NCI-H187 treated with DMSO at 0.1 percent for 48 hours (cell line): ENCODE measurements at regions not wholly inside any gene's neighbourhood (a gene's known extent, or its start where the extent isn't known, plus 50 kb on each side); places are given as distances from the start of the nearest gene placed in this dataset.
"Not testable (repeated sequence)": the region's sequence is repeated elsewhere in the genome, so short reads cannot be mapped to it uniquely, and the experiment has no call there.

Source experiments
- DNase-seq: peaks from one replicate; lab custom pipeline; 2025; lab: John Stamatoyannopoulos, UW

DNA sequence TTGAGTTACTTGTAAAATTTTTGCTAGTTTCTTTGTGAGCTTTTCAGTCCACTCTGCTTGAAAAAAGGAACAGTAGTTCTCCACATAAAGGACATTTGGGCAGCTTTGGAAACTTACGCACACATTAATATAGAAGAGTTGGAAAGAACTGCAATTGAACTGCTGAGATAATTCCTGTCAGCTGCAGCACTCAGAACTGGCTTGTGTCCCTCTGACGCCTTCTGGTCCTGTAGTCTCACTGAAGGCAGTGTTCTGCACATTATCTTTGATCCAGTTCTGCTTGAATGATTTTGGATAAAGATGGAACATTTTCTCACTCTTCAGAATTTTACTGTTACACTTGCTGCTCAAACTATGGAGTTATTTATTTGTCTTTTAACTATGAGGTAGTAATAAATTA lies 901.9 kb downstream of the OTOL1 start:
- no peak for DNase-seq

DNA sequence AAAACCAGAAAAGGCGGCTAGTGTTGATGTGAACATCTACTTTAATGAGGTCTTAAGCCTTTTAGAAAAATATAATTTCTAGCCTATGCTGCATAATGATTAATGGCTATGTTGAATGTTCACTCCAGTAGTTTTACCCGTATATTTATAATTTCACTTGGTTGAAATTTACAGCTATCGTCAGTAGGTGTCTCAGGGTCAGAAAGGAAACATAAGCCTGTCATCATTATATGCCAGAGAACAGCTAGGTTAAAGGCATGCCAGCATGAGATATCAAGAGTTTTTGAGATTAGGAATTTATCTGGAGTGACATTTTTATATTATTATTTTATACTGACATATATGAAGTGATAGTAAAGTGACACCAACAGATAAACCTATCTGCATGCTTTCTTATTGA lies 904.1 kb downstream of the OTOL1 start:
- no peak for DNase-seq

DNA sequence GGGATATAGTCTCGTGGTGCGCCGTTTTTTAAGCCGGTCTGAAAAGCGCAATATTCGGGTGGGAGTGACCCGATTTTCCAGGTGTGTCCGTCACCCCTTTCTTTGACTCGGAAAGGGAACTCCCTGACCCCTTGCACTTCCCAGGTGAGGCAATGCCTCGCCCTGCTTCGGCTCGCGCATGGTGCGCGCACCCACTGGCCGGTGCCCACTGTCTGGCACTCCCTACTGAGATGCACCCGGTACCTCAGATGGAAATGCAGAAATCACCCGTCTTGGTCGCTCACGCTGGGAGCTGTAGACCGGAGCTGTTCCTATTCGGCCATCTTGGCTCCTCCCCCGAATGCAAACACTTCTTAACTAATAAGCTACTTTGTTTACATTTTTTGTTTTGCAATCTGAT lies 914.9 kb downstream of the OTOL1 start:
- not testable (repeated sequence) for DNase-seq

DNA sequence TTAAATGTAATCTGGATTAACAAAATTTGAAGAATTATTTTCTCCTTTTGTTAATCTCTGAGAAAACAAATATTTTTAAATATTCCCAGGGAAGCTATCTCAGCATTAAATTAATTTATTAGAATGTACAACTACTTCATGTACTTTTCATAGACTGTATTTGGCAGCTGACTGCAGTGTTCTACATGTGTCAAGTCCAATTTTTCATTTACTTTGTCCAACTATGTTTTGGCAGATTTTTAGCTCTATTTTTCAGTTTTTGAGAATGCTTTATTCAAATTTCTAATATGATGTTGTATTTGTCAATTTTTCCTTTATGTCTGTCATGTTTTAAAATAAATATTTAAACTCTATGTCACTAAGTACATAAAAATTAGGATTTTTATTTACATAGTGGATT lies 925.1 kb downstream of the OTOL1 start:
- no peak for DNase-seq

DNA sequence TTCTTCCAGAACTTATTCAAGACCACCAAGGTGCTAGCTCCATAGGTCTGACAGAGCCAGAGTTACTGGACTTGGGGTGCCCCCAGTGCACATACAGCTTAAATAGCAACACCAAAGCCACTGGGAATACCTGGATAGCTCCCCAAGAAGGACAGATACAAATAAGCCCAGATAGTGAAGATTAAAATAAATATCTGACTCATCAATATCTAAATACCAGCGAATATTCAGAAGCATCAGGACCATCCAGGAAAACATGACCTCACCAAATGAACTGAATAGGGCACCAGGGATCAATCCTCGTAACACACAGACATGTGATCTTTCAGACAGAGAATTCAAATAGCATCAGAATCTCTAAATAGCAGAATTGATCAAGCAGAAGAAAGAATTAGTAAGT lies 931.6 kb downstream of the OTOL1 start:
- no peak for DNase-seq

DNA sequence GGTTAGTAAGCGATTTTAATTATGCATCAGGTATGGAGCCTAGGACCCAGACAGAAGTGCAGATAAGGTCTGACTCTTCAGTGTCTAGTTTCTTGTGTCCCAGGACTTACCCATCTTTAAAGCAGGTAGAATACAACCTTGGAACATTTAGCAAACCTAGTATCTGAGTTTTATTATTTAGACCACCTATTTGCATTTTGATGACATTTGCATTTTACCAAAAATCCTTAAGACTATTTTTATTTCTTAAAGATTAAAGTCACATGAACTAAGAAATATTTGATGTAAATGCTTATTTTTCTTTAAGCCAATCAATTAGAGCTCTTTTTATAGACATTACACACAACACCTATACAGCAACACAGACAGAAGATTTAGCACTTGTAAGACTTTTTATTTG lies 939.1 kb downstream of the OTOL1 start:
- DNase-seq = no peak

DNA sequence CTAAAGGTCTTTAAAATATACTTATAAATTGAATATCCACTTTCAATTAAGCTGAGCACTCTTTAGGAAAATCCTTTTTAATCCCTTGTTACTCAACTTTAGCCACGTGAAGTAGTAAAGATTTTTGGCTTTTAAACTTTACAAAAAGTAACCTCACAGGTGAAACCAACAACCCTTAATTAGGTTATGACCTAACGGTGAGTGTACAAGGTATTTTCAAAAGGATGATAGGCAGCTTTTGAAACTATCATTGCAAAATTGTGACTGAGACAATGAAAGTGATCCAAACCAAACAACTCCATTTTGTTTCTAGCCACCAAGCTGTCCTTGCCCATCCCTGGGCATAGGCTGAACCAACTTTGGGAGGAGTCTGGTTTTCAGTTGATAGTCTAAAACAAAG lies 940.2 kb downstream of the OTOL1 start:
- no peak for DNase-seq

DNA sequence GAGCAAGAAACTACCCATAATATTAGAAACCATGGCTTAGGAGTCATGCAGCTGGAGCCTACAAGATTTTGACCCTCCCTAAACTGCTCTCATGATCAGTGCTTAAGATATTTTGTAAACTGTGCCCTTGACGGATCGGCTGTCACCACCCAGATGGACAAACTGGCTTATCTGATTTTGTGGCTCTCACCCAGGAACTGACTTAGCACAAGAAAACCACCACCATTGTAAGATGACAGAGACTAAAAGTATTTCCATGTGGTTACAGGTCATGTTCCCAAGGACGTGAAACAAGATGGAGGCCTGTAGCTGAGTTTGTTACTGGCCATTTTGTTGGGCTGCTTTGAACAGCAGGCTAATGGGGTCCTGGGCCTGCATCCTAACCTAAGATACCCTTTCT lies 940.9 kb downstream of the OTOL1 start:
- DNase-seq = no peak

DNA sequence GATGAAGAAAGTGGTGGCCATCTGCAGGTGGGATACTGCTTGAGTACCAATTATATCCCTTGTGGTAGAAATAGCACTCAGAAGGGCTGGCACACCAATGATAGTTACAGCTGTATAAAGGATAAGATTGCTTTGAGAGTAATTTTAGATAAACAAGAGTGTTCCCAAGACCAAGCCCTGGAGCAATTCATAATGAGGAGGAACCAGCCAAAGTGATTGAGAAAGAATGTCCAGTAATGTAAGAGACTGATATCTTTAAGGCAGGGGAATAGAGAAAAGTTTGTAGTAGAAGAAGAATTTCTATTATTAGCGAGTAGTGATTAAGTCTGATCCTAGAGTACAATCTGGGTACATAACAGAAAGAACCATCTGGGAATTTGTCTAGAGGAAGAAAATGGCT lies 945.1 kb downstream of the OTOL1 start:
- DNase-seq = no peak

DNA sequence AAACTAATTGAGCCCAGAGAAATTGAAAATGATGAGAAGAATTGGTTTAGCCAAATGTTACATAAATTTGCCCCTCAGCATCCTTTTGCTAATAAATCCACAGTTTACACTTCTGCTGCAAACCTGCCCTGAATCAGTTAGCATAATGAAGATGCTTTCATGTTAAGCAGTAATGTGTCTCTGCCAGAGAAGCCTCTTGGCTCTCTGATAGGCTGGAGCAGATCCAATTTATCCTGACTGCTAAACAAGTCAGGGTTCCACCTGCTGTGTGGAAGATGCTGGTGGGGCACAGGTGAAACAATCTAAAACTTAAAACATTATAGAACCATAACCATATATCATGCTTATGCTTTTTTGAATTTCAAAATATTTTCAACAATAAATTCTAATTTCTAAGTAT lies 946.8 kb downstream of the OTOL1 start:
- no peak for DNase-seq

DNA sequence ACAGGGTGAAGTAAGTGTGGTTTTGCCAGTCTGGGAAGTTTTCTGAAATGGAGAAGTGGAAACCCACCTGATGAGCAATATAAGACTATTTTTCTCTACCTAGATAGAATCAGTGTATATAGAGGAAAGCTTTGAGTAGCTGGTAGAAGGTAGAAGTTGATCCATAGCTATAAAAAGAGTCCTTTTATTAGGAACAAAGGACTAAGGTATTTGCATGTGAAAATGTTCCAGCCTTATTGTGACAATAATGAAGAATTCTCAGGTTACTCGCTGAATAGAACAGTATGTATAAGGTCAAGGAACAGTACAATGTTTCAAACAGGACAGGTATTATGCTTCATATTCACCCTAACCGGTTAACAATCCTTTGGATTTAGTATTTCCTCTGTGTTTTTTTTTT lies 972.2 kb downstream of the OTOL1 start:
- no peak for DNase-seq

DNA sequence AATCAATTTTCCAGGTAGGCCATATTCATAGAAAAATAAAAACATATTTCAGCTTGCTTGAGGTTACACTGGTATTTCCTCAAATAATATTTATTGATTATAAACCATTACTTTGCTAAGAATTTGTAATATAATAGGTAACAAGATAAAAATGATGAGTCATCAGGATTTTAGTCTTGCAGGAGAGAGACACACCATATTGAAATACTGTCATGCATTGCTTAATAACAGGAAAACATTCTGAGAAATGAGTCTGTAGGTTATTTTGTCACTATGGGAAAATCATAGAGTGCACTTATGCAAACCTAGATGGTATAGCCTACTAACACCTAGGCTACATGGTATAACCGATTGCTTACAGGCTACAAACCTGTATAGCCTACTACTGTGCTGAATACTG lies 990.5 kb downstream of the OTOL1 start:
- DNase-seq = no peak

DNA sequence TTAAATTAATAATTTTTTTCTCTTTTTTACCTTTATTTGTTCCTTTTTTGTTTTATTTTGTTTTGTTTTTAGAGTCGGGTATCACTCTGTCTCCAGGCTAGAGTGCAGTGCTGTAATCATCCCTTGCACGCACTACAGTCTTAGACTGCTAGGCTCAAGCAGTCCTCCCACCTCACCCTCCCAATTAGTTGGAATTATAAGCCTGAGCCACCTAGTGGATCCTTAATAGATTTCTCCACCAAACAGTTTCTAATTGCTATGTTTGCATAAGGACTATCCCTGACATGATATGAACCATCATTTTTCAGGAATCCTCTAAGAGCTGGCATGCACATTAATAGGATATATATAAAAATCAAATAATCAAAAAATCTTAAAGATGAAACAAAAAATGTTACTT lies 993.2 kb downstream of the OTOL1 start:
- no peak for DNase-seq

DNA sequence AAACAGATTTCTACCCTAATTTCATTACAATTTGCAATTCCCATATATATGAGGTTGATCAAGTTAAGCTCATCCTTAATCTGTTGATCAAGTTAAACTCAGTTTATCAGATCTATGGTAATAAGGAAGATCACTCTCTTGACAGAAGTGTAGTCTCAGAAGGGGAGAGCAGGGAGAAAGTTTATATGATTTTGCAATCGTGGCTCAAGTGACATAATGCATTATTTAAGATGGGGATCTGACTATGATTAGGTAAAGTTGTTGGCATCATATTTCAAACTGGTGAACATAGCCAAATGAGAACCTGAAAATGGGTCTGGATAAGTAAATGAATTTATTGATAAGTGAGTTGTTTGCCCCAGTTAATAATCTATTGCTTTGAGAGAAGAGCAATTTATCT lies 995.3 kb downstream of the OTOL1 start:
- no peak for DNase-seq

DNA sequence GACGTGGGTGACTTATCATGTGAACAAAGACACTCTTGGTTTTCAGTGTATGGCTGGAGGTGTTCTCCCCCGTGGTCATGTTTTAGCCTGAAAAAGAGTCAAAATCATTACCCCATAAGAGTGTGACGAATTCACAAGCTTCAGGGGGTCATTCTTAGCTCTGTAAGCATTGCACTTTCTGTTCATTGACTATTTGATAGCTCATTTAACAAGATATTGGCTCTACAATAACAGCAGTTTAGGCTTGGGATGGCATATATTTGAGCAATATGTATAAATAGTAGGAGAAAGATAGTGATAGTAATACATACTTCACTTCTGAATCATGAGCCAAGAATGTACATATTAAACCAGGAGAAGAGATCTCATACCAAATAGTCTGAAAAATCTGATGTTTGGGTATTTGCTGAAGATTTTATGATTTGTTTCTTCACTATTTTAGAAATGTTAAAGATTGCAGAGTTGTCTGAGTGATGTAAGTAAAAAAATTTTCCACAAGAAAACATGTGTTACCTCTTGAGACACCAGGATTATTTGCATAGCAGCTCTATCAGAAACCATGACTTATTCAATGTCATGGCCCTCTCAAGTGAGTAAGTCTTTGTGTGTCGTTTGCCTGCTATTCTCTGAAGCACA lies 996.0 kb downstream of the OTOL1 start:
- no peak for DNase-seq

DNA sequence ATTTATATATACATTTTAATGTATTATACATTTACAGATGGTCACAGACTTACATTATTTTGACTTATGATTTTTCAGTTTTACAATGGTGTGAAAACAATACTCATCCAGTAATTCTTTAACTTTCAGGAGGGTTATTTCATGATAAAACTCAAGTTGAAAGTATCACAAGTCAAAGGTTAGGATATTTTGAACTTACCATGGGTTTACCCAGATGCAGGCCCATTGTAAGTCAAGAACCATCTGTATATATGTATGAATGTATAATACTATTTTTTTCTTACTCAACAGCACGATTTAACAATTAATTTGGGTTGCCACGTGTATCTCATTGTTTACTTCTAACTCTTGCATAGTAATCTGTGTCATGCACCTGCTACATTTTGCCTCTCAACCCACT lies 1002.0 kb downstream of the OTOL1 start:
- DNase-seq = no peak

DNA sequence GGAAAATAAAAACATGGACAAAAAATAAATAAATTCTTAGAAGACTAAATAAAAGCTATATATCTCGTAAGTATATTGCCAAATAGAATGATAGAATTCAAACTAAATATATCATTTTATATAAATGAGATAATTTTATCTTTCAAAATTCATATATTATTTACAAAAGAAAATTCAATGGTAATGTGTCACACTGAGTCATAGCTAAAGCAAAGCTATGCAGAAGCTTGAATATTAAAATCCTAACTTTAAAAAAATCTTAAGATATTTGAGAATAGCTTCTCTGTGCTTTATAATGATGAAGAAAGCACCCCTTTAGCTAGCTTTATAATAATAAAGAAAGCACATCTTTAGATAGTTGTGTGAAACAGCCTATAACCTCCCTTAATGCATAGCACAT lies 1010.8 kb downstream of the OTOL1 start:
- no peak for DNase-seq

DNA sequence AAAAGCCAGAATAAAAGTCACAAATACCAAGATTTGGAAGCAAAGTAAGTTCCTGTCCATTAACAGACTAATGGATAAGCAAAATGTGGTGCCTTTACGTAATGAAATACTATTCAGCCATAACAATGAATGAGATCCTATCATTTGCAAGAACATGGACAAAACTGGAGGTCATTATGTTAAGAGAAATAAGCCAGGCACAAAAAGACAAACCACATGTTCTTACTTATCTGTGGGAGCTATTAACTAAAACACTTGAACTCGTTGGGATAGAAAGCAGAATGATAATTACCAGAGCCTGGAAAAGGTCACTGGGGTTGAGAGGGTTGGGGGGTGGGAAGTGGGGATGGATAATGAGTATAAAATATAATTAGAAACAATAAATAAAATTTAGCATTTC lies 1015.9 kb downstream of the OTOL1 start:
- DNase-seq = no peak

DNA sequence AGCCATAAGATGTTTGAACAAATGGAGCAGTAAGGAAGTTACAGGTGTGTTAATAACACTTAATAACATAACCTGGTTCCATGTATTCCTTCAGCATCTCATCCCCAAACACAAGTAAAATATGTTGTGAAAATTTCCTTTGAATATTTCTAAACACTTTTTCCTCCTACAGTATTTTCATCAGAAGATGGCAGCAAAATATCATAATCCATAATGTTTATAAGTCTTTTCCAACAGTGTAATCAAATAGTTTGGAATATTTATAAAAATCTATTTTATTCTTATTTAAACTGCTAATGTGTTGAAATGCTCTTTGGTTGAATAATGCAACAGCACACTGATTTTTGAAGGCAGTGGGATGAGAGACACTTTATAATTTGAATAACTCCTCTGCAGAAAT lies 1020.5 kb downstream of the OTOL1 start:
- no peak for DNase-seq

DNA sequence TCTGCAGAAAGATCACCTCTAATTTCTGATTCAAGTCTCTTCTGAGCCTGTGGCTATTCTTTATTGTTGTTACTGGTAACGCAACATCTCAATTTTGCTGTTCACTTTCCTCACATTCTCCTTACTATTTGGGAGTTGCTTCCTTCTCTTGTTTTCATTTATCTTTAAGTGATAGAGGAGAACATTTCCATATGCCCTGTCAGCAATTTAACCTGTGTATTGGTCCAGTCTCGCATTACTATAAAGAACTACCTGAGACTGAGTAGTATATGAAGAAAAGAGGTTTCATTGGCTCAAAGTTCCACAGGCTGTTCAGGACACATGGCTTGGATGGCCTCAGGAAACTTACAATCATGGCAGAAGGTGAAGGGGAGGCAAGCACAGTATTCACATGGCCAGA lies 1025.1 kb downstream of the OTOL1 start:
- no peak for DNase-seq

DNA sequence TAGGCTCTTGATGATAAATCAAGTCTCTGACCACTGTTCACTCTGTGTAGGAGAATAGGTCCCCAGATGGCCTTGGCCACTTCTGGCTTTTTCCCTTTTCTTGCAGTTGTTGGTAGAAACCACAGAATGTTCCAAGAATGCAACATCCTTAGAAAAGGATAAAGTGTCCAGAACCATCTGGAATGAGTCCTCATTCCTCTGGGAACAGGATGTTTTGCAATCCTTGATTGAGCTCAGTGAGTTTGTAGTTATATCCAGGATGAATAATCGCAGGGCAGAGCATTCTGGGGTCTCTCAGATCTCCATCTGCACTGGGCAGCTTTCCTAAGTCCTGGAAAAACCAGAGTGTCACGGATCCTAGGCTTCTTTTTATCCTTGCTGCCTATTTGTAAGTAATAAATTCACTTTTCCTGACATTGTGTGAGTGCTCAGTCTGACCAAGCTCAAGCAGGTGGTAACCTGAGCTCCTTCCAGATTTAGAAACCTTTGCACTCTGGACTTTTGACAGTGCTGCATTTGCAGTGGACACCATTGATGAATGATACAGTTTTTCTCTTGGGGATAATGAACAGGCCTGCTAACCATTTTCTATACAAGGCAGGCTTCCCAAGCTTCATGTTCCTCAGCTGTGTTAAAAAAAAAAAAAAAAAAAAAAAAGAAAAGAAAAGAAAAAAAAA lies 1028.6 kb downstream of the OTOL1 start:
- DNase-seq = no peak

DNA sequence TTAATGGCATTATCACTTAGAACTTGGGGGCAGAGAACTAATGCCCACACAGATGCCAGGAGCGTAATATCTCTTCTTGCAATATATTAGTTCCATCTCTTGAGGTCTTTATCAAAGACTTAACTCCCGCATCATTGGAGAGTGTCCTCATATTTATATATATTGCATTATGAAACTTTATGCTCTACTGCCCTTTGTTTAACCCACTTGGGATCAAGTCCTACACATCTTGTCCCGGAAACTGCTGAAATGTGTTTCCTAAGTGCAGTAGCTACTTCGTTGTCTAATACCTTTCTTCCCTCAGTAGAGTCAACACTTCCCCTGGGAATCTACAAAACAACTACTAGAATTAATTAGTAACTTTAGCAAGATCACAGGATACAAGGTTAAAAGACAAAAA lies 1029.2 kb downstream of the OTOL1 start:
- DNase-seq = no peak

DNA sequence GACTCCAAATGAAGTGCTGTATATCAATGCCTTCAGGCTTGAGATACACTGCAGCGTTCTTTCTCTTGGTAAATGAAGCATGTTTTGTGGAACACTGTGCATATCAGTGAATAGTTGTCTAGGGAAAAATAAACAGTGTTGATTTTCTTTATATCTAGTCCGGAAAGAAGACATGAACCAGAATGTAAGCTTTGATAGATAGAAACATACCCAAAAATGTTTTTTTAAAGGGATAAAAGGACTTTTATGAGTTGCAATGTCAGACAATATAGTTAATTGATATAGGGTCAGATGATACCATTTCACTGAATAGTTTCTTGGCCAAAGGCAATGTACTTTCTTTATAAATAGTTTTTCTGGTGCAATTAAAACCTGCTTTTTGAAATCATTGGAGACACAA lies 1037.8 kb downstream of the OTOL1 start:
- DNase-seq = no peak

DNA sequence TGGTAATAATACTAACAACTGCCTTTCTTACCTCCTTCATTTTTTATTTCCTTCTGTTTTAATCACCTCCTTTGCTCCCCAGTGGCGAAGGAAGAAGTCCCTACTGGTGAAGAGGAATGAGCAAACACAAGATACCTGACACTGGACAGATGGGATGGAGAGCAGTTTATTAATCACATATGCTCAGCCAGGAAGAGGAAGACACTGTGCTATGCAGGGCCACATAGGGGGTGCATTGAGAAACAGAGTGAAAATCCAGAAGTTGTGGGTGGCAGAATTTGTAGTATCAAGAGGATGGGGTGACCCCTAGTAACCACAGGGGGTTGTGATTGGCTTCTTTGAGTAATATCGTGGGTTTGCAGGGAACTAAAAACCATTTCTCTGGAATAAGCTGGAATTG lies 1041.9 kb downstream of the OTOL1 start:
- no peak for DNase-seq
